Astrocyte (in vitro differentiated cells and primary cell): ENCODE measurements at regions not wholly inside any gene's neighbourhood (a gene's known extent, or its start where the extent isn't known, plus 50 kb on each side); places are given as distances from the start of the nearest gene placed in this dataset.

ENCODE experiments used
- DNase-seq: peaks from one replicate; pipeline ENCODE4 v3.0.0-alpha.2; 2010; ENCODE audit warnings: low read depth
- FAIRE-seq: peaks from 2 replicates; lab custom pipeline; 2011; peaks lifted over from hg19 to GRCh38; lab: Jason Lieb, UNC
- H2AFZ ChIP-seq: 2 replicates; pipeline ENCODE4 v1.6.0; 2012; ENCODE audit warnings: low read depth, low read length, inconsistent platforms
- H3K27ac ChIP-seq: 2 replicates; pipeline ENCODE4 v1.5.1; 2011; ENCODE audit warnings: low read depth, low read length, inconsistent platforms
- H3K27me3 ChIP-seq: 2 replicates; pipeline ENCODE4 v1.6.0; 2011; ENCODE audit warnings: low read length, inconsistent platforms; ENCODE audit not compliant: insufficient read depth
- H3K36me3 ChIP-seq: 2 replicates; pipeline ENCODE4 v1.5.1; 2011; ENCODE audit warnings: low read length, inconsistent platforms; ENCODE audit not compliant: insufficient read depth
- H3K4me1 ChIP-seq: 2 replicates; pipeline ENCODE4 v1.5.1; 2011; ENCODE audit warnings: low read length, inconsistent platforms; ENCODE audit not compliant: insufficient read depth
- H3K4me2 ChIP-seq: 2 replicates; pipeline ENCODE4 v1.6.0; 2012; ENCODE audit warnings: low read length, inconsistent platforms
- H3K4me3 ChIP-seq: 2 replicates; pipeline ENCODE4 v1.5.1; 2011; ENCODE audit warnings: low read depth, mild to moderate bottlenecking, low read length, inconsistent platforms; ENCODE audit not compliant: insufficient read depth
- H3K79me2 ChIP-seq: 2 replicates; pipeline ENCODE4 v1.6.0; 2012; ENCODE audit warnings: mild to moderate bottlenecking, low read length, inconsistent platforms; ENCODE audit not compliant: insufficient read depth
- H3K9ac ChIP-seq: 2 replicates; pipeline ENCODE4 v1.6.0; 2012; ENCODE audit warnings: mild to moderate bottlenecking, low read length, inconsistent platforms
- H3K9me3 ChIP-seq: 2 replicates; pipeline ENCODE4 v1.5.1; 2012; ENCODE audit warnings: low read depth, mild to moderate bottlenecking, low read length, inconsistent platforms; ENCODE audit not compliant: insufficient read depth
- H4K20me1 ChIP-seq: 2 replicates; pipeline ENCODE4 v1.6.0; 2012; ENCODE audit warnings: low read length, inconsistent platforms; ENCODE audit not compliant: insufficient read depth
- H3K27ac Mint-ChIP-seq: one replicate; pipeline ENCODE4 v1.8.0; 2021; ENCODE audit warnings: mild to moderate bottlenecking, mixed read lengths; ENCODE audit not compliant: unreplicated experiment
- H3K27me3 Mint-ChIP-seq: one replicate; pipeline ENCODE4 v1.8.0; 2021; ENCODE audit warnings: low read depth, mixed read lengths; ENCODE audit not compliant: unreplicated experiment
- H3K36me3 Mint-ChIP-seq: one replicate; pipeline ENCODE4 v1.8.0; 2021; ENCODE audit warnings: low read depth, mixed read lengths; ENCODE audit not compliant: unreplicated experiment
- H3K4me1 Mint-ChIP-seq: one replicate; pipeline ENCODE4 v1.8.0; 2021; ENCODE audit warnings: low read depth, mixed read lengths; ENCODE audit not compliant: unreplicated experiment
- H3K4me3 Mint-ChIP-seq: one replicate; pipeline ENCODE4 v1.8.0; 2021; ENCODE audit warnings: mild to moderate bottlenecking, moderate library complexity, mixed read lengths; ENCODE audit not compliant: unreplicated experiment
- H3K9me3 Mint-ChIP-seq: one replicate; pipeline ENCODE4 v1.8.0; 2021; ENCODE audit warnings: mild to moderate bottlenecking, mixed read lengths; ENCODE audit not compliant: unreplicated experiment
- CTCF ChIP-seq: IDR thresholded peaks from 2 replicates; pipeline ENCODE4 v1.5.1; 2011; ENCODE audit warnings: low read depth, mild to moderate bottlenecking, inconsistent platforms, low read length, moderate library complexity; ENCODE audit not compliant: insufficient read depth
- EZH2 ChIP-seq: IDR thresholded peaks from 2 replicates; pipeline ENCODE4 v1.6.1; 2012; ENCODE audit warnings: mild to moderate bottlenecking, low read length, inconsistent platforms; ENCODE audit not compliant: insufficient read depth

GRCh38 chr20:52614051-52614863 is 357.9 kb upstream of the TSHZ2 start:
- peak; percentile 34 for FAIRE-seq
- no peak overlapping the region for H3K27ac Mint-ChIP-seq
- H3K4me2 ChIP-seq, result no peak overlapping the region

GRCh38 chr20:52612046-52612632 is 360.0 kb upstream of the TSHZ2 start:
- H3K27ac Mint-ChIP-seq, result no peak overlapping the region
- Histone ChIP-seq H3K4me1 (no peaks in the 10 kb centered on the region), H3K9ac (no peak overlapping the region), H3K4me2 (no peak overlapping the region), H3K4me3 (no peak overlapping the region), H3K36me3 (no peaks in the 10 kb centered on the region), H4K20me1 (no peaks in the 10 kb centered on the region), H3K27me3 (no peaks in the 10 kb centered on the region), H3K9me3 (no peaks in the 10 kb centered on the region), H3K79me2 (no peaks in the 10 kb centered on the region), H3K27ac (no peak overlapping the region), H2AFZ (no peak overlapping the region)
- no peak overlapping the region for H3K4me3 Mint-ChIP-seq
- FAIRE-seq (no peak), DNase-seq (no peak)
- TF ChIP-seq CTCF (no peak), EZH2 (no peak)
- H3K9me3 Mint-ChIP-seq, result no peaks in the 10 kb centered on the region
- no peaks in the 10 kb centered on the region for H3K4me1 Mint-ChIP-seq
- H3K36me3 Mint-ChIP-seq, result no peaks in the 10 kb centered on the region
- H3K27me3 Mint-ChIP-seq, result peaks cover 3% of the 10 kb centered on the region

More at GRCh38 chr20:52614051-52614863, 357.9 kb upstream of the TSHZ2 start:
- H4K20me1 ChIP-seq, result no peaks in the 10 kb centered on the region
- no peak overlapping the region for H3K27ac ChIP-seq
- Mint-ChIP-seq H3K9me3 (no peaks in the 10 kb centered on the region), H3K36me3 (no peaks in the 10 kb centered on the region), H3K4me1 (no peaks in the 10 kb centered on the region), H3K27me3 (peaks cover 3% of the 10 kb centered on the region), H3K4me3 (no peak overlapping the region)
- H3K4me1 ChIP-seq, result no peaks in the 10 kb centered on the region
- no peak for TF ChIP-seq CTCF
- no peak for TF ChIP-seq EZH2
- no peaks in the 10 kb centered on the region for H3K9me3 ChIP-seq
- H3K4me3 ChIP-seq, result no peak overlapping the region
- no peak overlapping the region for H2AFZ ChIP-seq
- H3K79me2 ChIP-seq, result no peaks in the 10 kb centered on the region
- H3K27me3 ChIP-seq, result no peaks in the 10 kb centered on the region
- no peak for DNase-seq
- no peaks in the 10 kb centered on the region for H3K36me3 ChIP-seq
- H3K9ac ChIP-seq, result no peak overlapping the region

GRCh38 chr20:52610749-52611148 is 361.4 kb upstream of the TSHZ2 start:
- Histone ChIP-seq H3K27me3 (no peaks in the 10 kb centered on the region), H2AFZ (no peak overlapping the region), H3K27ac (no peak overlapping the region), H3K4me3 (no peak overlapping the region), H3K4me1 (no peaks in the 10 kb centered on the region), H3K79me2 (no peaks in the 10 kb centered on the region), H3K36me3 (no peaks in the 10 kb centered on the region), H4K20me1 (no peaks in the 10 kb centered on the region), H3K4me2 (no peak overlapping the region), H3K9me3 (no peaks in the 10 kb centered on the region), H3K9ac (no peak overlapping the region)
- Mint-ChIP-seq H3K4me3 (no peak overlapping the region), H3K9me3 (no peaks in the 10 kb centered on the region), H3K27me3 (peaks cover 3% of the 10 kb centered on the region), H3K4me1 (no peaks in the 10 kb centered on the region), H3K27ac (no peak overlapping the region), H3K36me3 (no peaks in the 10 kb centered on the region)
- no peak for FAIRE-seq
- DNase-seq, result no peak
- TF ChIP-seq EZH2 (no peak), CTCF (no peak)
